T-helper 1 cell treated with Interleukin-12 subunit alpha and Interleukin-12 subunit beta and Interleukin-4 antibody, amounts not matched to agents 30 ng/mL and 1 ng/mL, for 36 hours (primary cell): ENCODE measurements at regions not wholly inside any gene's neighbourhood (a gene's known extent, or its start where the extent isn't known, plus 50 kb on each side); places are given as distances from the start of the nearest gene placed in this dataset.
"Not testable (repeated sequence)": the region's sequence is repeated elsewhere in the genome, so short reads cannot be mapped to it uniquely, and the experiment has no call there.

Experiments used
- intact Hi-C: fragments of 100-400 bp; cut with micrococcal nuclease; formaldehyde crosslinking; loops from one replicate; pipeline ENCODE4 v1.15.1; 2024

DNA sequence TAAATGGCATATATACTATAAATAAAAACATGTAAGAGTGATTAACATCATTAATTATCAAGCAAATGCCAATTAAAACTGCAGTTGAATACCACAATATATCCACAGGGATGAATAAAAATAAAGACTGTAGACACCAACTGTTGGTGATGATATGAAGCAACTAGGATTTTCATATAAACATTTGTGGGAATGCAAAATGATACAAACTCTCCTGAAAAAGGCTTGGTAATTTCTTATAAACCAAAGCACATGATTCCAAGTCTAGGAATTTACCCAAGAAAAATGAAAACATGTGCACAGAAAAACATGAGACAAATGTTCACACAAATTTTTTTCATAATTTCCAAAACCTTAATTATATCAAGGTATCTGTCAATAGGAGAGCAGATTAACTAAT is 448.1 kb downstream of the ETV1 start:
- intact Hi-C loops, result no loop called here

DNA sequence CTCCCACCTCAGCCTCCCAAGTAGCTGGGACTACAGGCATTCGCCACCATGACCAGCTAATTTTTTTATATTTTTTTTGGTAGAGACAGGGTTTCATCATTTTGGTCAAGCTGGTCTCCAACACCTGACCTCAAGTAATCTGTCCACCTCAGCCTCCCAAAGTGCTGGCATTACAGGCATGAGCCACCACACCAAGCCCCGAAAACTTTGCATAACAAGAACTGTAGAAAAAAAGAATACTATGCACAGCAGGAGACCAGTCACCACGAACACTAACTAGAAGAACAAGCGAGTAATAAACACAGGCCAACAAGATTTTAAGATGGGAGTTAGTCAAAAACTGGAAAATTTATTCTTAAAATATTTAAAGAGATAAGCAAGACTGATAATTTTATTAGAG is 447.0 kb downstream of the ETV1 start:
- intact Hi-C loops, result no loop called here

DNA sequence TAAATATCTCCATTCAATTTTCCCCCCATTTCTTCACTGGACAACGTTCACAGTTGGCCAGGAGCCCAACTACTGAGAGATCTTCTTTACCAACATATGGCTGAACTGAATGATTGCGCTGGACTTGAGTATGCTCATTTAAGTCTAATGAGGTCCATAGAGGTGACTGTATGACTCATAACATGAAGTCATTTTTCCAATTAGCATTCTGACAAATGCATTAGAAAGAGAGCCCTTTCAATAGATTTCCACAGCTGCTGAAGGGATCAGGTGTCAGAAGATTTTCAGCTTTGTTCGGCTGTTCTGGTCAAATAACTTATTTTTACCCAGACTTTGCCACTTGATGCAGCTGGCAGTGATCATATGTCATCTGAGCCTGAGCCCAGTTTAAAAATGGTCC is 438.0 kb downstream of the ETV1 start:
- intact Hi-C loops, result no loop called here

DNA sequence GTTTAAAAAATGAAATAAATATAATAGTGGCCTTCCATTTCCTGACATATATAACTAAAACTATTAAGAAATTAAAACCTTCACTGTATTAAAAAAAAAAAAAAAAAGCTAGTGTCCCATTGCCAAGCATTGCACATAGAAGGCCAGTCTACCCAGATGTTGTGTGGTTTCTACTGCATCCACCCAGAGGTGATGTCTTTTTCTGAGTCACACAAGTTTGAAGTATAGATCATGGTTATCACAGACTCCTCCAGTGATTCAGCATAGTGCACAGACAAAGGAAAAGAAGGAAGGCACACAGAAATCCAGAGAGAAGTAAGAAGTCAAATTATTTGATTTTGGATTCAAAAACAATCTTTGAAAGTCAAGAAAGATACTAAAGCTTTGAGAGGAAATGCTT is 429.0 kb downstream of the ETV1 start:
- intact Hi-C loops, result no loop called here

DNA sequence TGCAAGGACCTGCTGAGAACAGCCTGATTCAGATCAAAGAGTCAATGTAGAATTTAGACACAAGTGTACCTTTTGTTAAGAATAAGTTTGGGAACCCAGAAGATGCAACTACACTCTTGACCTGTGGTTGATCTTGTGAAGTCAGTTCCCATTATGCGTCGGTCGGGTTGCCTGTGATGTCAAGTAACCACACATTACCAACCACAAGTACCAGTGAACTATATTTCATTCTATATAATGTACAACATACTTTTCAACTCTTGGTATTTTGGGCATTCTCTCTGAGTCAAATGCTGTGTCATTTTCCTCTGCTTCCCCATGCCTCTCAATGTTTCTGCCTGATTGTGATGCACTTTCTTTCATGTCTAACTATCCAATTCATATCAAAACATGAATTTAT is 426.2 kb downstream of the ETV1 start:
- intact Hi-C loops, result no loop called here

DNA sequence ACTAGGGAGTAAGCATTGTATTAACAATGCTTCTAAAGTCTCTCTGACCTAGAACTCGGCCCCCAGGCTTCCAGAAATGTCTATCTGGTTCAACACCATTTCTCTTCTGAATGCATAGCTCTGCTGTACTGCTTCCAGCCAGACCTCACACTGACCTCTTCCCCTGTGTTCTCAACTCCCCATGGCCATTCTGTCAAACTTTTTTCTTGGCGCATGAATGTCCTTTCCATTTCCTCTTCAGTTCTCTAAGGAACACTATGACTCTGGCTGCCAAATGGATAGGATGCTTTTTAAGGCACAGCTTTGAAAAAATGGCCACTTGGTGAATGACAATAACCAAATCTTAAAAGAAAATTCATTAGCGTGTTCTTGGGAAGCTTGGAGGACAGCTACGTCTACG is 425.8 kb downstream of the ETV1 start:
- intact Hi-C loops, result no loop called here

DNA sequence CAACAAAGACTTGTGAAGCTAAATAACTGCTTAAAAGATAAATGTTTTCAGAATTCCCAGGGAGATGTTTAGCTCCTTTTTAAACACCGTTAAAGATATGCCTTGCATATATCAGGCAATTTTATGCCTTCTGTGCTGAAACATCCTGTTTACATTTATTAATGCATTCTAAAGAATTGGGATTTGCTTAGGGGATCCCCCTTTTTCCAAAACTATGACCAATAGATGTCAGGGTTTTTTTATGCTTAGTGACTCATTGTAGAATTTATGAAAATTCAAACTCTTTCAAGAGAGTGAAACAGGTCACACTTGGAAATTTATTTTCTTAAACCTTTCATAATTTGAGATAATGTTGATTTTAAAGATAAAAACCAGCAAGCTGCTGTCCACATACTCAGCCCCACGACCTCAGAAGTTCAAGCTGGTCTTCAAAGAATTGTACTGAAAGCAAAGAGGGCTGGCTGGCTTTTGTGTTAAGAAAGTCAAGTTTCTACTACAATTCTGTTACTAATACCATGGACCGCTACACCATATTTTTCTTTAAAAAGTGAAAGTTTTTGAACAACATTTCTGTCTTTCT is 411.8 kb downstream of the ETV1 start:
- intact Hi-C loops, result no loop called here

DNA sequence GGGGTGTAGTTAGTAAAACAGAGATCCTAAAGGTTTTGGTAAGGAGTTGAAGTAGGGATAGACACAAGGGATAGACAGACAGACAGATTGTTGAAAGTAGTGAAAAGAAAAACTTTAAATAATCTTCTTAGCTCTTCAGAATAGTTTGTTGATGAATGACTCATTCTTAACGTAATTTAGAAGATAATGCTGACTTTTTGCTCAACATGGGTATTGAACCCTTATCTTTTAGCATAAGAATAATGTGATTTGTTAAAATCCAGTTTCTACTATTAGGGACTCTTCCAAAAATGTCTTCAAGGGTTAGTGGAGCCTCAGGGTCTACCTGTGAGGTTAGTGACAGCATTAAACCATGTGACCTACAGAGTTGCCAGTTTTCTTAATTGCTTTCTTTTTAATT is 411.2 kb downstream of the ETV1 start:
- intact Hi-C loops, result no loop called here

DNA sequence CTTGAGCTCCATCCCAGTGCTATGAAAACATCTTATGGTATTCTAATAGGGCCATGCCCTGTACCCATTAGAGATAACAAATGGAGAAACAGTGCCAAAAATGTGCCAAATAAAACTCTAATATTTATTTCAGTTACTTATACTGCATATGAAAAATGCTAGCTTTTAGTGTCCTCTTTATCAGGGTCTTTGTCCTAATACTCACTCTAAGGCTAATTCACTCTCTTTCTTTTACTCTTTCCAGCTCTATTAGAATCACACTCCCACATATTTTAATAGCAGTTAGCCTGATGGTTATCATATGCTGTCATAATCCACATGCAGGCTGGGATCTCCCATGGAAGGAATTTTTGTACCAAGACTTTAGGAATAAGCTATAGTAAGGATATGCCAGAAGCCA is 408.4 kb downstream of the ETV1 start:
- intact Hi-C loops, result no loop called here

DNA sequence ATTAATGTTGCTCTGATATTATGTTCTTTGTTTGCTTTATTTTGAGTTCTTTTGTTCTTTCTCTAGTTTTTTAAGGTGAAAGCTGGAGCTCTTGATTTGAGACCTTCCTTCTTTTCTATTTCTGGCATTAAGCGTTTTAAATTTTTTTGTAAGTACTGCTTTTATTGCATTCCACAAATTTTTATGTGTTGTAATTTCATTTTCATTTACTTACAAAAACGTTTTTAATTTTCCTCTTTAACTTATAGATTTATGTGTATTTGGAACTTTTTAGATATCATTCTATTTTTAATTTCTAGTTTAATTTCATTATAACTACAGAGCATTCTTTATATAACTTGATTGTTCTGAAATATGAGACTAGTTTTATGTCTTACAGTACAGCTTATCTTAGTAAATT is 395.6 kb downstream of the ETV1 start:
- intact Hi-C loops, result no loop called here

DNA sequence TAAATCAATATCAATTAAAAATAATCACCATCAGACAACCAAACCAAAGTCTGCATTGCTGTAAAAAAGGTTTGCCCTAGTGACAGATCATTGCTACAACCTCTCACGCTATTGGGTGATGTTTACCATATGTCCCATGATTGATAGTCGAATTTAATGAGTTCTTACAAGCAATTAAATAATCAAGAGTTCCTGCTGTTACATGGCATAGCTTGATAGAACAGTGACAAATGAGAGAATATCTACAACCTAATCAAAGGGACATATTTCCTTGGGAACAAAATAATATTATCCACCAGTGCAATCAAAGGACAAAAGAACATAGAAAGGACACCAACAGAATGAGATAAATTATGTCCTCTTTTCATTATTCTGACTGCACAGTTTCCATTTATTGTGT is 387.4 kb downstream of the ETV1 start:
- intact Hi-C loops, result no loop called here

DNA sequence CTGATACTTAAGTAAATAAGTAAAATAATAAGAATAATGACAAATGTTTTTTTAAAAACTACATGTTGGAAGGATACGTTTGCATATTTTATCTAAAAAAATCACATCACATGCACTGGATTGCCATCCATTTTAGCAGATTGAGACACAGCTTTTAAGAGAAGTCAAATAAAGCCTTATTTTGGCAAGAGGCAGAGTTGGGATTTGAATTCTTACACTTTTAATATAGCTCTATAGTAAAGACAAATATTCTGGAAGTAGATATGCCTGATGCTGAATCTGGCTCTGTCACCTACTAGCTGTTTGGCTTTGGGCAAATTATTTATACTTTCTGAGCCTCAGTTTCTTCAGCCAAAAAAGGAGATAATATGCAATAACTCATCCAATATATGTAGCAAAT is 386.4 kb downstream of the ETV1 start:
- intact Hi-C loops, result no loop called here

DNA sequence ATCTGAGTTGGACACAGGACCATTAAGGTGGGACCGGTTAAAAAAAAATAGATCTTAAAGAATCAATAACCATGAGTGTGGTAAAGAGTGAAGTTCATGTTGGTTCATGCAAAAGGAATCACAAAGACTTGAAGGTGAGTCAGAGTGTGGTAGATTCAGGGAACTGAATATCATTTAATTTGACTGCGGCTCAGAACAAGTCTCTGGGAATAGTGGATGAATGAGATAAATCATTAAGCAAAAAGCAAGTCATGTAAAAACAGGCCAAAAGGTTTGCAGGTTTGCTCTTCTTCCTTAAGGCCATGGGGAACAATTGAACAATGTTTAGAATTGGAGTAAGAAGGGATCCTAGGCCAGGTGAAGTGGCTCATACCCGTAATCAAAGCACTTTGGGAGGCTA is 385.8 kb downstream of the ETV1 start:
- intact Hi-C loops, result no loop called here

DNA sequence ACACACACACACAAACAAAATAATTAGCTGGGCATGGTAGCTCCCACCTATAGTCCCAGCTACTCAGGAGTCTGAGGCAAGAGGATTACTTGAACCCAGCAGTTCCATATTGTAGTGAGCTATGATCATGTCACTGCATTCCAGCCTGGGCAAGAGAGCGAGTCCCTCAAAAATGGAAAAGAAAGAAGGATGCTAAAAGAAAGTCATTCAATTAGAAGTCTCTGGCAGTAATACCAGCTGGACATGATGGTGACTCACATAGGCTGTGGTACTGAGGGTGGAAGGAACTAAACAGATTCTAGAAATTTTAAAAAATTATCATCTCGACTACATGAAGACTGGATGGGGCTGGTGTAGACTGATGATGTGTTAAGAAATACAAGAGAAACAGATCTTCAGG is 385.3 kb downstream of the ETV1 start:
- intact Hi-C loops, result no loop called here

DNA sequence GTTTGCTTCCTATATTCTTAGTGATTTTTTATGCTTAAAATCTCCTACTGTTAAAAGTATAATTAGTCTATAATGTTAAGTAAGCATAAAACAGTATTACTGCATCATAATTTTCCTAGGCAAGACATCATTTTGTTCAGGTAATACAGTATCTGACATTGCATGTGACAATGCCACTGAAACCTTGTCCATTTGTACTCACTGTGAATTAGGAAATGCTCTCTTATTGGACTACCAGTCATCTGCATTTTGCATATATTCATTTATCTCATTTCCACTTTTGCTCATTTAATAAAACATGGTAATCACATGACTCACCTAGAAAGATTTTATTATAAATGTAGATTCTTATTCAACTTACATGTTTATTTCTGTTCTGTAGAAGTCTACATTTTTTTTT is 379.1 kb downstream of the ETV1 start:
- intact Hi-C loops, result no loop called here

DNA sequence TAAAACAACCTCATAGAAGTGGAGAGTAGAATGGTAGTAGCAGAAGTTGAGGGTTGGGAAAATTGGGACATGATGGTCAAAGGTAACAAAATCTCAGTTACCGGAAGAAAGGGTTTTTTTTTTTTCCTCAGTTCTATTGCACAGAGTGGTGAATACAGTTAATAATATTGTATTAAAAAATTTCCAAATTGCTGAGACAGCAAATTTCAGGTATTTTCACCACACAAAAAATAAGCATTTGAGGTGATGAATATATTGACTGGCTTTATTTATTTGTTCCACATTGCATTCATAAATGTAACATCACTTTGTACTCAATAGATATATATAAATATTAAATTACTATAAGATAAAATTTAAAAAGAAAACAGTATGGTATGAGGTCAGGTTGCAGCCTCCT is 373.8 kb downstream of the ETV1 start:
- intact Hi-C loops, result no loop called here

DNA sequence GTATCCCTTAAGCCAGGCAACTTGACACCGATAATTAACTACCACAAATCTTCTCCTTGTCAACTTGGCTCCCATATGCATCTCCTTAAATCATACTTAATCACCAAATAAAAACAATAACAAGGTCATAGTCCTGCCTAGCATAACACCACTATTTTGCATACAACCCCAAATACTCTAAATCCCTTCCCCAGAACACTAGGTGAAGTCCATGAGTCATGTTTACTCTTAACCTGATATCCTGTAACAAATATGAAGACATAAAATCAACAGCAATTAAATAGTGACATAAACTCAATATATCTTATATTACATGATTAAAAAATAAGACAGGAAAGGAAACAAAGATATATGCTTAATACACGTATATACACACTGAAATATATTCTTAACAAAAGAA is 362.0 kb downstream of the ETV1 start:
- intact Hi-C loops, result no loop called here

DNA sequence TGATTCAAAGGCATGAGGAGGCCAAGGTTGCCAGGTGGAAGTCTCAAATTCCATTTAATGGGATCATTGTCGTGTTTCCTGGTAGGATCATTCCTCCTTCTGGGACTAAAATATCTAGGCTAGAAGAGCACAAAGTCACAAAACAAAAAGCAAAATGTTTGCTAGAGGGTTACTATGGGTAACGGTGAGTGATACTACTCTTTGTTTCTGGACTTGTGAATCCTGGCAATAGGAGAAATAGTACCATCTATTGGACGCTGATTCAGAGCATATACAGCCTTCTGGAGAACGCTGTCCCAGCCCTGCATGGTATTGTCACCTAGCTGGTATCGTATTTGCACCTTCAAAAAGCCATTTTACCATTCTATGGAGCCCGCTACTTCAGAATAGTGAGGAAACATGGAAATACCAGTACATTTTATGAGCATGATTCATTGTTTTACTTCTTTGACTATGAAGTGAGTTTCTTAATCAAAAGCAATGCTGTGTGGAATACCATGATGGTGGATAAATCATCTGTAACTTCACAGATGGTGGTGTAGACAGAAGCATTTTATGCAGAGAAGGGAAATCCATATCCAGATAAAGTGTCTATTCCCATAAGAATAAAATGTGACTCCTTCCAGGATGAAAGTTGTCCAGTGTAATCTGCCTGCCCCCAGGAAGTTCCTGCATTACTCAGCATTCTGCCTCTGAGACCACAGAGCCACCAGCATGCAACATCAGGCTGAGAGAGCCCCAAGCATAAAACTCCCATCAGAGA is 361.0 kb downstream of the ETV1 start:
- intact Hi-C loops, result no loop called here

DNA sequence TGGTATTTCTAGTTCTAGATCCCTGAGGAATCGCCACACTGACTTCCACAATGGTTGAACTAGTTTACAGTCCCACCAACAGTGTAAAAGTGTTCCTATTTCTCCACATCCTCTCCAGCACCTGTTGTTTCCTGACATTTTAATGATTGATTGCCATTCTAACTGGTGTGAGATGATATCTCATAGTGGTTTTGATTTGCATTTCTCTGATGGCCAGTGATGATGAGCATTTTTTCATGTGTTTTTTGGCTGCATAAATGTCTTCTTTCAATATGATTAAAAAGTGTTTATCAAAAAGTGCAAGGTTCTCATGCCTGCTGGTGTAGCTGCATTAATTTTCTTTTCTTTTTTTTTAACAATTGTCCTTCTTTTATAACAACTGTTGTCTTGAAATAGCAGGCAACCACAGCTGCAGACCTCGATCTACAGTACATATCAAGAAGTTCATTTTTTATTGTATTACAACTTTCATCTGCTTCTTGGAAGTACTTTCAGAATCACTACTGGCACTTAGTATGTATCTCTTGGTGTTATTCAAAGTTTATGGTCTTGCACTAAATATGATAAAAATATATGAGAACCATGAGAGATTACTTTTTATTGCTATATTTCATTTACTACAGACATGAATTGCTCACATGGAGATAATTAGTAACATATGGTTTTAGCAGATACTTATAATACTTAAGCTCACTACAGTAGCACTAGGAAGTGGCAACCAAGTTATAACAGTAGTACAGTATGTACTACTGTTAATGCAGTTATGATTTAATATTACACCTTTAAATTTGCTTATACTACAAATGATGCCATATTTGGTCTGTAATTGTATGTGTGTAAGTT is 358.0 kb downstream of the ETV1 start:
- intact Hi-C loops, result not testable (repeated sequence)

DNA sequence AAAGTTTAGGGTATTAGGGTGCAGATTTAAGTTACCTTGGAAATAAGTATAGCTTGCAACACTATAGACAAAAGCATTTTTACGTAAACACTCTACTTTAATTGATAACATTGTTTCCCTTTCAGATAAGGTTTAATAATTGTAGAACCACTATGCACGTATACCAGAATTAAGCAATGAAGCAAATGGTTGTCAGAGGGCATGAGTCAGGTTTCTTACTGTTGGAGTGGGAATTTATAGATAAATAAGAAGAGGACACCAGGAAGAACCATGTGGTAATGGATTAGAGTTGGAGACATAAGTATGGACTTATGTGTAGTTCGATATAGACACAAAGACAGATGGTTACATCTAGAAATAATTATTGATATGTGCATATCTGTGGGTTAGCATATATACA is 355.6 kb downstream of the ETV1 start:
- intact Hi-C loops, result no loop called here

DNA sequence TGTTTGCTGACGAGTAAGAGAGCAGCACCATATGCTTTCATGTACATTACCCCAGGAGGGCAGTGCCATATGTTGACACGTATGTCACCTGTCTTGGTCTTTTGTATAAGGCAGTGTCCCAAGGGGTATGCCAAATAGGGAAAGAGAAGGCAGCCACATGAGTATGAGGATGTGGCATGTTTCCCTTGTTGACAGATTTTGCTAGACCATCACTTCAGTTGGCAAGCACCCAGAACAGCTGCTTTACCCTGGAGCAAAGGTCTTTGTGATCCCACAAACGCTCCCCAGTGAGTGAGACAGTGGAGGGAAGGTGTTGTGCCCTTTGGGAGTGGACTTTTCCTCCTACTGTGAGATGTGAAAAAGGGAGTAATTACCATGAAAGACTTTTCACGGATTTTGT is 350.1 kb downstream of the ETV1 start:
- intact Hi-C loops, result no loop called here

DNA sequence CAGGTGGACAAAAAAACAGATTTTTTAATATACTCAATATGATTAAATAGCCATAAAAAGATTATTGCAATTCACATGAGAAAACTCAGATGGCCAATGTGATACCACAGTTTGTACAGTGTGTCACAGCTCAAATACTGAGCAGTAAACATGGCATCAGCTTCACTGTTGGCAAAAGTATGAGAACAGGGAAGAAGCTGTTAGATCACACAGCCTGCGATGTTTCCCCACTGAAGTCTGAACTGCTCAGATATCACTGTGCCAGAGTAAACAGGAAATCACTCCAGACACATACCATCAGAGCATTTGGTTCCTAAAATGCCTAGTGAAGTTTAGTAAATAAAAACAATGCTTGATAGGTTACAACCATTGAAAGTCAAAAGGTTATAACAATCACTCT is 347.8 kb downstream of the ETV1 start:
- intact Hi-C loops, result no loop called here

DNA sequence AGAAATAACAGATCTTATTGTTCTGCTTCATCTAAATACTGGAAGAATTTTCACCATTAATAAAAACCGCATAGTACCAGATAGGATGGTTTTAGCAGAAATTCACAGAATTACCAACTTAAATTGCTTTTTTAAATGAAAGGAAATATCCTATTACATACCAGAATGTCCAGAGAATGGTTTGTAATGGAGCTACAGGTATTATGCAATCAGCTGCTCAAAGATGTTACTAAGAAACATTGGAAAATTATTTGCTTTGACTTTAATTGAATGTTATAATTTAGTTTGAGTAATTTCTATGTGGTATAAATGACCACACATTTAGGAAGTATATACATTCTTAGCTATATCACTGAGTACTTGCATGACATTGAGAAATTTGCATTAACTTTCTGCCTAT is 338.3 kb downstream of the ETV1 start:
- intact Hi-C loops, result no loop called here
